Neural progenitor cell (in vitro differentiated cells): ENCODE measurements at regions not wholly inside any gene's neighbourhood (a gene's known extent, or its start where the extent isn't known, plus 50 kb on each side); places are given as distances from the start of the nearest gene placed in this dataset.

Experiments used
- DNase-seq: peaks from one replicate; pipeline ENCODE4 v3.0.0-alpha.2; 2016; ENCODE audit warnings: low spot score
- H2AFZ ChIP-seq: fragments of 200-600 bp; sonication (generic); replicated peaks from 2 replicates; pipeline ENCODE4 v1.6.1; 2016; ENCODE audit warnings: antibody characterized with exemption
- H3F3A ChIP-seq: fragments of 200-600 bp; sonication (generic); 2 replicates; pipeline ENCODE4 v1.6.1; 2016; ENCODE audit warnings: antibody characterized with exemption, low read depth
- H3K27ac ChIP-seq: fragments of 200-600 bp; sonication (generic); 2 replicates; pipeline ENCODE4 v1.5.1; 2016; ENCODE audit warnings: mild to moderate bottlenecking
- H3K27me3 ChIP-seq: fragments of 200-600 bp; sonication (generic); 2 replicates; pipeline ENCODE4 v1.6.1; 2016; ENCODE audit warnings: mild to moderate bottlenecking, moderate library complexity
- H3K36me3 ChIP-seq: fragments of 200-600 bp; sonication (generic); 2 replicates; pipeline ENCODE4 v1.5.1; 2016
- H3K4me1 ChIP-seq: fragments of 200-600 bp; sonication (generic); 2 replicates; pipeline ENCODE4 v1.6.1; 2016; ENCODE audit warnings: mixed run types
- H3K4me2 ChIP-seq: fragments of 200-600 bp; sonication (generic); 2 replicates; pipeline ENCODE4 v1.6.1; 2016
- H3K4me3 ChIP-seq: fragments of 200-600 bp; sonication (generic); 2 replicates; pipeline ENCODE4 v1.5.1; 2016
- H3K79me2 ChIP-seq: fragments of 200-600 bp; sonication (generic); 2 replicates; pipeline ENCODE4 v1.6.1; 2016; ENCODE audit warnings: low read depth
- H3K9ac ChIP-seq: fragments of 200-600 bp; sonication (generic); 2 replicates; pipeline ENCODE4 v1.6.1; 2016
- H3K9me3 ChIP-seq: fragments of 200-600 bp; sonication (generic); 2 replicates; pipeline ENCODE4 v1.5.1; 2016; ENCODE audit warnings: low read depth
- H4K20me1 ChIP-seq: fragments of 200-600 bp; sonication (generic); 2 replicates; pipeline ENCODE4 v1.6.1; 2016; ENCODE audit warnings: low read depth
- H3K27ac Mint-ChIP-seq: 3 replicates; pipeline ENCODE4 v1.8.0; 2021; ENCODE audit warnings: mixed read lengths
- H3K27me3 Mint-ChIP-seq: 2 replicates; pipeline ENCODE4 v1.8.0; 2022; ENCODE audit warnings: low read depth, mild to moderate bottlenecking, inconsistent platforms, moderate library complexity, mixed read lengths; ENCODE audit not compliant: insufficient read depth
- H3K36me3 Mint-ChIP-seq: 3 replicates; pipeline ENCODE4 v1.8.0; 2021; ENCODE audit warnings: mixed read lengths
- H3K4me1 Mint-ChIP-seq: 3 replicates; pipeline ENCODE4 v1.8.0; 2021; ENCODE audit warnings: mixed read lengths
- H3K4me3 Mint-ChIP-seq: 3 replicates; pipeline ENCODE4 v1.8.0; 2021; ENCODE audit warnings: mild to moderate bottlenecking, moderate library complexity, mixed read lengths
- H3K9me3 Mint-ChIP-seq: 3 replicates; pipeline ENCODE4 v1.8.0; 2020; ENCODE audit warnings: mixed read lengths
- EZH2 ChIP-seq: fragments of 200-600 bp; sonication (generic); IDR thresholded peaks from 2 replicates; pipeline ENCODE4 v1.6.1; 2017; ENCODE audit warnings: antibody characterized with exemption, mild to moderate bottlenecking, moderate library complexity
- EZH2phosphoT487 ChIP-seq: fragments of 200-600 bp; sonication (generic); IDR thresholded peaks from 2 replicates; pipeline ENCODE4 v1.6.1; 2017; ENCODE audit warnings: antibody characterized with exemption
- TF ChIP-seq, protein P1 (sequence below): fragments of 200-600 bp; sonication (generic); IDR thresholded peaks from 2 replicates; pipeline ENCODE4 v1.5.1; 2017; ENCODE audit warnings: antibody characterized with exemption, mild to moderate bottlenecking

DNA sequence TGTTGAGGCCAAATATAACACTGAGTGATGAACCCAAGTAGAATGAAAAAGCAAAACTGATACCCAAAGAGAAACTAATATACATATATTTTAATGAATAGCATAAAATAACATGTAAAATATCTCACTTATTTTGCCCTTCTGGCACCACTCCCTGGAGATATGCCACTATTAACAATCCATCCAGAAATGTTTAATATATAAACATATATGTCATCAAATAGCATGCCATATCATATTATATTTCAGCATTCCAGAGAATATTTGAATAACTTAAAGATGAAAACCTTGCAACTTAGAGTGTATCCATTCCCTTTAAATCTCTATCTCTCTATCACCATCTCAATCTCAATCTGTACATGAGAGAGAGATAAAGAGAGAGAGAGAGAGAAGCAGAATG, 1073.3 kb upstream of the RAG2 start:
- H3K27ac ChIP-seq, result no peak overlapping the region
- H3K9me3 Mint-ChIP-seq, result no peaks in the 10 kb centered on the region
- no peaks in the 10 kb centered on the region for H3K27me3 ChIP-seq
- no peak for DNase-seq
- no peak overlapping the region for H3K27ac Mint-ChIP-seq
- no peaks in the 10 kb centered on the region for H3K79me2 ChIP-seq
- H3K4me3 Mint-ChIP-seq, result no peak overlapping the region
- H4K20me1 ChIP-seq, result no peaks in the 10 kb centered on the region
- no peaks in the 10 kb centered on the region for H3K27me3 Mint-ChIP-seq
- H3K9ac ChIP-seq, result no peak overlapping the region
- no peak overlapping the region for H2AFZ ChIP-seq
- no peaks in the 10 kb centered on the region for H3K9me3 ChIP-seq
- no peaks in the 10 kb centered on the region for H3K36me3 Mint-ChIP-seq
- no peaks in the 10 kb centered on the region for H3K4me1 ChIP-seq
- no peaks in the 10 kb centered on the region for H3K36me3 ChIP-seq
- no peak overlapping the region for H3K4me3 ChIP-seq
- H3F3A ChIP-seq, result no peaks in the 10 kb centered on the region
- TF ChIP-seq, protein P1, sequence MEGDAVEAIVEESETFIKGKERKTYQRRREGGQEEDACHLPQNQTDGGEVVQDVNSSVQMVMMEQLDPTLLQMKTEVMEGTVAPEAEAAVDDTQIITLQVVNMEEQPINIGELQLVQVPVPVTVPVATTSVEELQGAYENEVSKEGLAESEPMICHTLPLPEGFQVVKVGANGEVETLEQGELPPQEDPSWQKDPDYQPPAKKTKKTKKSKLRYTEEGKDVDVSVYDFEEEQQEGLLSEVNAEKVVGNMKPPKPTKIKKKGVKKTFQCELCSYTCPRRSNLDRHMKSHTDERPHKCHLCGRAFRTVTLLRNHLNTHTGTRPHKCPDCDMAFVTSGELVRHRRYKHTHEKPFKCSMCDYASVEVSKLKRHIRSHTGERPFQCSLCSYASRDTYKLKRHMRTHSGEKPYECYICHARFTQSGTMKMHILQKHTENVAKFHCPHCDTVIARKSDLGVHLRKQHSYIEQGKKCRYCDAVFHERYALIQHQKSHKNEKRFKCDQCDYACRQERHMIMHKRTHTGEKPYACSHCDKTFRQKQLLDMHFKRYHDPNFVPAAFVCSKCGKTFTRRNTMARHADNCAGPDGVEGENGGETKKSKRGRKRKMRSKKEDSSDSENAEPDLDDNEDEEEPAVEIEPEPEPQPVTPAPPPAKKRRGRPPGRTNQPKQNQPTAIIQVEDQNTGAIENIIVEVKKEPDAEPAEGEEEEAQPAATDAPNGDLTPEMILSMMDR, result no peak
- no peak for TF ChIP-seq EZH2
- no peak for TF ChIP-seq EZH2phosphoT487
- H3K4me2 ChIP-seq, result no peak overlapping the region
- H3K4me1 Mint-ChIP-seq, result no peaks in the 10 kb centered on the region

DNA sequence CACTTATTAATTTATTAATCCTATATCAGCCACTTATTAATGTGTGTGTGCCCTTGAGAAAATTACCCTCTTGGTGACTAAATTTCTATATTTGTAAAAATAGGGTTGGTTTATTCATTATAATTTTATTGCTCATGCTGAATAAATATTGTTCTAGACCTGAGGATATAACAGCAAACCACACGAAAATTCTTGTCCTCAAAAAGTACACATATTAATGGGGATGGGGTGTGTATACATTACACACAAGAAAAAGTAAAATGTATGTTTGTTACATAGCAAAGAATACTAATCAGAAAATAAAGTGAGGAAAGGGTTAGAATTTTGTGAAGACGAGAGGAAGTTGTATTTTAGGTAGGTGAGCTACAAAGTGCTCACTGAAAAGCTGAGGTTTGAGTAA, 1068.9 kb upstream of the RAG2 start:
- no peaks in the 10 kb centered on the region for H3F3A ChIP-seq
- H4K20me1 ChIP-seq, result no peaks in the 10 kb centered on the region
- H3K9ac ChIP-seq, result no peak overlapping the region
- H3K36me3 ChIP-seq, result no peaks in the 10 kb centered on the region
- no peak overlapping the region for H3K27ac ChIP-seq
- Mint-ChIP-seq H3K27ac (no peak overlapping the region), H3K27me3 (no peaks in the 10 kb centered on the region), H3K36me3 (no peaks in the 10 kb centered on the region), H3K4me1 (no peaks in the 10 kb centered on the region), H3K4me3 (no peak overlapping the region), H3K9me3 (no peaks in the 10 kb centered on the region)
- H3K4me3 ChIP-seq, result no peak overlapping the region
- no peaks in the 10 kb centered on the region for H3K27me3 ChIP-seq
- no peaks in the 10 kb centered on the region for H3K79me2 ChIP-seq
- TF ChIP-seq EZH2phosphoT487, result no peak
- TF ChIP-seq, protein P1, result no peak
- TF ChIP-seq EZH2, result no peak
- no peaks in the 10 kb centered on the region for H3K9me3 ChIP-seq
- no peaks in the 10 kb centered on the region for H3K4me1 ChIP-seq
- DNase-seq, result no peak
- H2AFZ ChIP-seq, result no peak overlapping the region
- H3K4me2 ChIP-seq, result no peak overlapping the region

GRCh38 chr11:37657645-37658044, 1059.6 kb upstream of the RAG2 start:
- no peaks in the 10 kb centered on the region for H3K36me3 Mint-ChIP-seq
- no peaks in the 10 kb centered on the region for H3K4me1 Mint-ChIP-seq
- Histone ChIP-seq H4K20me1 (no peaks in the 10 kb centered on the region), H3K9ac (no peak overlapping the region), H3K79me2 (no peaks in the 10 kb centered on the region), H2AFZ (no peak overlapping the region), H3K27ac (no peak overlapping the region), H3K4me2 (no peak overlapping the region), H3K4me3 (no peak overlapping the region), H3K4me1 (no peaks in the 10 kb centered on the region), H3F3A (no peaks in the 10 kb centered on the region), H3K27me3 (no peaks in the 10 kb centered on the region), H3K36me3 (no peaks in the 10 kb centered on the region), H3K9me3 (no peaks in the 10 kb centered on the region)
- DNase-seq, result no peak
- H3K27ac Mint-ChIP-seq, result no peak overlapping the region
- H3K4me3 Mint-ChIP-seq, result no peak overlapping the region
- H3K27me3 Mint-ChIP-seq, result no peaks in the 10 kb centered on the region
- H3K9me3 Mint-ChIP-seq, result peaks cover 5% of the 10 kb centered on the region
- no peak for TF ChIP-seq EZH2phosphoT487
- TF ChIP-seq, protein P1, result peak; percentile 45
- no peak for TF ChIP-seq EZH2
